ENCODE measurements at regions not wholly inside any gene's neighbourhood (a gene's known extent, or its start where the extent isn't known, plus 50 kb on each side); places are given as distances from the start of the nearest gene placed in this dataset.

DNA sequence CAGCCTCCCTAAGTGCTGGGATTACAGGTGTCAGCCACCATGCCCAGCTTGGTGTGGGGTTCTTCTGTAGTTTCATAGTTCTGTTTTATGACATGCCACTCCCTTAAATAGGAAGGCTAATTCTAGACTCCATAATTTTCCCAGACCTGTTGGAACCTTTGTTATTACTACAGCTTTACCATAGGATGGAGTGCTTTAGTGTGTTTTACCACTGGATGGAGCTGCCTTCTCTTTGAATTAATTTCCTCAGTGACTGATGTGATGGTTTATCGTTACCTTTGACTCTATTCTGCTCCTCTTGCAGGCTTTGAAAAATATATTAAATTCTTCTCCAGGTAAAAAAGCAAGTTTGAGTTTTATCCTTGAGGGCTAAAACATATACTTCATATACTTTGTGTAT lies 84.6 kb upstream of the NEK7 start:
- no peaks in the 10 kb centered on the region for H3K27me3 ChIP-seq
- no peak overlapping the region for H3K4me2 ChIP-seq
- no peaks in the 10 kb centered on the region for H3K36me3 ChIP-seq
- no peak overlapping the region for H3K4me3 ChIP-seq
- no peaks in the 10 kb centered on the region for H3K9me3 ChIP-seq (replicated peaks in 1 of 11)
- peaks cover 0 to 14% (median 0%) of the 10 kb centered on the region in 10 experiments; a peak in 4 of 20 replicates for H3K4me1 ChIP-seq
- TF ChIP-seq Cebpa-rat (IDR thresholded peaks at IDR 0.05), result no peak
- H3K27ac ChIP-seq, result no peak overlapping the region
- no peak overlapping the region for H3K9ac ChIP-seq
- no peaks in the 10 kb centered on the region for H4K20me1 ChIP-seq

DNA sequence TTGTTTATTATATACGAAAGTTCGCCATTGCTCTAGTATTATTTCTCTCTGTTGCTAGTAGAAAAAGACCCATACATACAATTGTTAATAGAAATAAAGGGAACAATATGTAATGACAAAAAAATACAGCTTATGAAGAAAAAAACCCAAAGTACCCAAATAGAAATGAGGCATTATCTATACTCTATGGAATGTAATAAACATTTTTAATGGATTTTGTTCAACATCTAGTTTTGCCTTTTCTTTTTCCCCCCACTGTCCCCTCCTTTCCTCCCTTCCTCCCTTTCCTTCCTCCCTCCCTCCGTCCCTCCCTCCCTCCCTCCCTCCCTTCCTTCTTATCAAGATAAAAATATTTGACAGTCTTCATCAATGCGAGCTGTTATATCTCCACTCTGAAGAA lies 81.5 kb upstream of the NEK7 start:
- H3K36me3 ChIP-seq, result no peaks in the 10 kb centered on the region
- H3K27ac ChIP-seq, result no peak overlapping the region
- no peaks in the 10 kb centered on the region for H3K27me3 ChIP-seq
- no peak for TF ChIP-seq Cebpa-rat (IDR thresholded peaks at IDR 0.05)
- no peaks in the 10 kb centered on the region for H4K20me1 ChIP-seq
- H3K9ac ChIP-seq, result no peak overlapping the region
- H3K9me3 ChIP-seq (replicated peaks in 1 of 11), result peaks cover 0 to 5% (median 0%) of the 10 kb centered on the region in 11 experiments; a peak in 3 of 22 replicates
- no peaks in the 10 kb centered on the region for H3K4me1 ChIP-seq
- H3K4me2 ChIP-seq, result no peak overlapping the region
- H3K4me3 ChIP-seq, result no peak overlapping the region

GRCh38 chr1:198079432-198079951 lies 77.3 kb upstream of the NEK7 start:
- H4K20me1 ChIP-seq, result no peaks in the 10 kb centered on the region
- peaks cover 0 to 5% (median 0%) of the 10 kb centered on the region in 11 experiments; a peak in 3 of 22 replicates for H3K9me3 ChIP-seq (replicated peaks in 1 of 11)
- H3K4me3 ChIP-seq, result no peak overlapping the region
- no peak overlapping the region for H3K4me2 ChIP-seq
- H3K36me3 ChIP-seq, result no peaks in the 10 kb centered on the region
- no peak overlapping the region for H3K9ac ChIP-seq
- TF ChIP-seq Cebpa-rat (IDR thresholded peaks at IDR 0.05), result no peak
- H3K27me3 ChIP-seq, result no peaks in the 10 kb centered on the region
- H3K27ac ChIP-seq, result no peak overlapping the region
- no peaks in the 10 kb centered on the region for H3K4me1 ChIP-seq

DNA sequence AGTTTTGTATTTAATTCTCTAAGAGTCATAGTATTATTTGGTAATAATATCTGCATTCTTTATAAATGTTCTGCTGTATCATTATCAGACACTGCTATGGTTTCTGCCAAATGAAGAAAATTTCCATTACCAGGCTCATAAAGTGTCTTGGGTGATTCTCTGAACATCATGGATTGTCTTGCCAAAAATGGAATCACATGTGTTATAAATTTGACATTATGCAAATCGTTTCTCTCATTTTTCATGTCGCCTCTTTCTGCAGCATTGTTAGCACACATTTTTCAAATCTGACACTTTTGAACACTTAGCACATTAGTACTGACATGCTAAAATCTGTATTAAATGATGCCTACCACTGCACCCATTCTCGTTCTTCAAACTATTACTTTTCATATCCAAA lies 74.2 kb upstream of the NEK7 start:
- H3K27me3 ChIP-seq, result no peaks in the 10 kb centered on the region

DNA sequence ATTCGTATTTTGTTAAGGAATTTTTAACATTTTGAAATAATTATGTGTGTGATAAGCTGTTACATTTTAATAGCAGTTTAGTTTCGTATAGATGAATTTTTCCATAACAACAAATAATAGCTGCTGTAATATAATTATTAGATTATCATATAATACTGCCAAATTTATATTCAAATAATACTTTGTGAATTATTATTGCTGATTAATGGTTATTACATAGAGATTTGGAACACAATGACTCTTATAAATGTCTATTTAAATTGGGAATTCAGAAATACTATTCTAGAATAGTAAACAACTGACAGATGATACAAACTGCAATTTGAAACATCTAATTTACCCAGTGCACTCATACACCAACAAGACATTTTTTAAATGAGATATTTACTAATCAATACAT lies 73.2 kb upstream of the NEK7 start:
- TF ChIP-seq Cebpa-rat (IDR thresholded peaks at IDR 0.05), result no peak
- no peak overlapping the region for H3K27ac ChIP-seq
- no peak overlapping the region for H3K9ac ChIP-seq
- peaks cover 0 to 3% (median 0%) of the 10 kb centered on the region in 11 experiments; a peak in 3 of 22 replicates for H3K9me3 ChIP-seq (replicated peaks in 1 of 11)
- H4K20me1 ChIP-seq, result no peaks in the 10 kb centered on the region
- no peak overlapping the region for H3K4me3 ChIP-seq
- H3K36me3 ChIP-seq, result no peaks in the 10 kb centered on the region
- no peak overlapping the region for H3K4me2 ChIP-seq
- no peaks in the 10 kb centered on the region for H3K4me1 ChIP-seq
- no peaks in the 10 kb centered on the region for H3K27me3 ChIP-seq

More for the DNA sequence above, 74.2 kb upstream of the NEK7 start:
- Histone ChIP-seq H3K9ac (no peak overlapping the region), H3K36me3 (no peaks in the 10 kb centered on the region), H3K4me3 (no peak overlapping the region), H3K4me2 (no peak overlapping the region), H3K4me1 (no peaks in the 10 kb centered on the region), H4K20me1 (no peaks in the 10 kb centered on the region), H3K9me3 (replicated peaks in 1 of 11) (peaks cover 0 to 5% (median 0%) of the 10 kb centered on the region in 11 experiments; a peak in 3 of 22 replicates), H3K27ac (no peak overlapping the region)
- TF ChIP-seq Cebpa-rat (IDR thresholded peaks at IDR 0.05), result no peak

DNA sequence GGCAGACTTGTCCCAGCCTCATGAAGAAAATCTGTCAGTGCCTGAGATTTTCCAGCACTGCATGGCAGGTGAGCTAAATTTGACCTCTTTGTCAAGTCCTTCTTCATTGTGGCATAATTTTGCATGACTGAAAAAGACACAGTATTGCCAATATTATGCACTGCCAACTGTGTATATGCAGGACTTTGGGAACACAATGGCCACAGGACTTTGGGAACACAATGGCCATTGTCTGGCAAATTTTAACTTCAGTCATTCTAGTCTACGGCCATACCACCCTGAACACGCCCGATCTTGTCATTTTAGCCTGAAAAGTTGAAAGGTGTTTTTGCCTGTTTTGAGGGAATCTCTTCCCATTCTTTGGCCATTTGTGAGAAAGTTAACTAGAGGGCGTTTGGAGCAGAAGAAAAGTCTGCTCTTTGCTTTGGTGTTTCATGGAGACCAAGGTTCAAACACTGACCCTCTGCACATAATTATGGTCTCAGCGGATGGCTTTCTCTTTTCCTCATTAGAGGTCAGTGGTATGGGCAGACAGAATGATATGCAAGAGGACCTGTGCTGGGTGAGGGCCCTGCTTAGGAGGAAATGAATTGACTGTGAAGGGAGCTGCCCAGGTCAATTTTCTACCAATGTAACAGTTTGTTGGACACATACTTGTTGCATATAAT lies 72.4 kb upstream of the NEK7 start:
- Histone ChIP-seq H3K4me1 (no peaks in the 10 kb centered on the region), H3K4me2 (no peak overlapping the region), H3K27ac (no peak overlapping the region), H3K27me3 (no peaks in the 10 kb centered on the region), H3K36me3 (no peaks in the 10 kb centered on the region), H3K9ac (no peak overlapping the region), H4K20me1 (no peaks in the 10 kb centered on the region), H3K9me3 (replicated peaks in 1 of 11) (no peaks in the 10 kb centered on the region), H3K4me3 (no peak overlapping the region)
- no peak for TF ChIP-seq Cebpa-rat (IDR thresholded peaks at IDR 0.05)

GRCh38 chr1:198086051-198086745 lies 70.6 kb upstream of the NEK7 start:
- Histone ChIP-seq H3K4me1 (no peaks in the 10 kb centered on the region), H3K4me2 (no peak overlapping the region), H3K4me3 (no peak overlapping the region), H3K9ac (no peak overlapping the region), H3K9me3 (replicated peaks in 1 of 11) (no peaks in the 10 kb centered on the region), H4K20me1 (no peaks in the 10 kb centered on the region), H3K27ac (no peak overlapping the region), H3K36me3 (no peaks in the 10 kb centered on the region), H3K27me3 (no peaks in the 10 kb centered on the region)
- no peak for TF ChIP-seq Cebpa-rat (IDR thresholded peaks at IDR 0.05)

DNA sequence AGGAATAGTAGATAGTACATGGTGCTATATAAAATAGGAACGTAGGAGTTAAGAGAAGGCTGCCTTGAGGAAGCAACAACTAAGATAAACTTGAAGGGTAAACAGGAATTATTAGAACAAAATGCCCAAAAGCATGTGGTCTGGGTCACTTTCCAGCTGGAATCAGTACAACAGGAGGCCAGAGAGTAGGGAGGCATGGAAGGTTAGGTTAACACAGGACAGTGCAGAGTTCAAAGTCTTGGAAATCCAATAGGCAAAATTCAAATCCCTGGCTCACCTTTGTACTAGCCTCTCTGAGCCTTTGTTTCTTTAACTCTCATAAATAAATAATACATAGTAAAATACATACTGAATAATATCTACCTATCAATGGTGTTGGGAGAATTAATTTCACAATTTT lies 69.0 kb upstream of the NEK7 start:
- Histone ChIP-seq H3K9me3 (replicated peaks in 1 of 11) (no peaks in the 10 kb centered on the region), H3K4me3 (no peak overlapping the region), H4K20me1 (no peaks in the 10 kb centered on the region), H3K27me3 (no peaks in the 10 kb centered on the region), H3K4me1 (no peaks in the 10 kb centered on the region), H3K9ac (no peak overlapping the region), H3K36me3 (no peaks in the 10 kb centered on the region), H3K27ac (no peak overlapping the region), H3K4me2 (no peak overlapping the region)
- TF ChIP-seq Cebpa-rat (IDR thresholded peaks at IDR 0.05), result no peak

DNA sequence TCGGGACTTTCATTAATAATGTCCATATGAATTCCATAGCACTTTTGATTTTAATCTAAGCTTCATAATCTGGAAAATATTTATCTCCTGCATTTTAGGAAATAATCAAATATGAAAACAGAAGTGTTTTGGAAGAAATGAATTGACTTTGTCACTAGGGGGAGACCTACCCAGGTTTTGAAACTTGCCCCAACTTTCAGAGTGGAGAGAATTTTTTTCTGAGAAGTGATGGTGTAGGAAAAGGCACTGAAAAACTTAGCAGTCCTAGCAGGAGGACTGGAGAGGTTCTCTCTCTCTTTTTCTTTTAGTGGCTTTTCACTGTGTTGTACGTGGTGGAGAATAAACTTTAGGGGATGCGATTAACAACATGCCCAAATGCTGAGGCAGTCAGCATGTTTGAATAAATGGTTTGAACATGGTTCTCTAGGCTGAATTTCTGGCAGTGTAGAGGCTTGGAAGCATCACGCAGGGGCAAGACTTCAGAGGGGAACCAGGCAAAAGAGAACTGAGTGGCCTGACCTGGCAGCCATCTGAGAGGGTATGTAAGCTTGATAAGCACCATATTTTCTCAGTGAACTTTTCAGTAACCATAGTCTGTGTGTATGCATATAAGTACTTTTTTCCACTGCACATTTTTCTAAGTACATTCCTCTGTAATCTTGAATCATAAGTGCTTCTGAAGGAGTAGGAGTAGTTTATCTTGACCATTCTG lies 68.3 kb upstream of the NEK7 start:
- no peak for TF ChIP-seq Cebpa-rat (IDR thresholded peaks at IDR 0.05)
- Histone ChIP-seq H3K9me3 (replicated peaks in 1 of 11) (no peaks in the 10 kb centered on the region), H3K4me3 (no peak overlapping the region), H3K36me3 (no peaks in the 10 kb centered on the region), H3K4me1 (no peaks in the 10 kb centered on the region), H3K4me2 (no peak overlapping the region), H3K9ac (no peak overlapping the region), H3K27me3 (no peaks in the 10 kb centered on the region), H3K27ac (no peak overlapping the region), H4K20me1 (no peaks in the 10 kb centered on the region)

Data from BLaER1 treated with 17β-estradiol and CSF1 and Interleukin-3, amounts not matched to agents 10 nM and 100 nM (cell line).